ENCODE measurements at regions not wholly inside any gene's neighbourhood (a gene's known extent, or its start where the extent isn't known, plus 50 kb on each side); places are given as distances from the start of the nearest gene placed in this dataset.
A peak's percentile ranks its signal among the peaks of the same experiment; 100 is the strongest.
"Not testable (repeated sequence)": the region's sequence is repeated elsewhere in the genome, so short reads cannot be mapped to it uniquely, and the experiment has no call there.

GRCh38 chrX:74179499-74179898 lies 124.5 kb upstream of the ZCCHC13 start:
- no peak for DNase-seq

- no peak for DNase-seq
Measured at GRCh38 chrX:74179071-74179470, 124.9 kb upstream of the ZCCHC13 start.

- DNase-seq, result no peak
Measured at GRCh38 chrX:74178536-74178935, 125.4 kb upstream of the ZCCHC13 start.

- no peak for DNase-seq
Measured at GRCh38 chrX:74171465-74171864, 132.5 kb upstream of the ZCCHC13 start.

GRCh38 chrX:74162199-74162598 lies 141.8 kb upstream of the ZCCHC13 start:
- DNase-seq, result no peak

- no peak for DNase-seq
Measured at GRCh38 chrX:74160816-74161215, 143.2 kb upstream of the ZCCHC13 start.

- no peak for DNase-seq
Measured at GRCh38 chrX:74160358-74160757, 143.6 kb upstream of the ZCCHC13 start.

- no peak for DNase-seq
Measured at GRCh38 chrX:74147439-74147838, 156.5 kb upstream of the ZCCHC13 start.

- DNase-seq, result no peak
Measured at GRCh38 chrX:74138943-74139342, 165.0 kb upstream of the ZCCHC13 start.

- DNase-seq, result peak; percentile 26
Measured at GRCh38 chrX:74133156-74133796, 170.7 kb upstream of the ZCCHC13 start.

GRCh38 chrX:74132280-74132679 lies 171.7 kb upstream of the ZCCHC13 start:
- DNase-seq, result no peak

GRCh38 chrX:74119016-74119910 lies 184.7 kb upstream of the ZCCHC13 start:
- no peak for DNase-seq

GRCh38 chrX:74117962-74118902 lies 185.7 kb upstream of the ZCCHC13 start:
- DNase-seq, result no peak

GRCh38 chrX:74111245-74111644 lies 192.7 kb upstream of the ZCCHC13 start:
- no peak for DNase-seq

- no peak for DNase-seq
Measured at GRCh38 chrX:74107666-74108065, 196.3 kb upstream of the ZCCHC13 start.

GRCh38 chrX:74104356-74105015 lies 199.5 kb upstream of the ZCCHC13 start:
- no peak for DNase-seq

GRCh38 chrX:74098407-74098806 lies 205.6 kb upstream of the ZCCHC13 start:
- not testable (repeated sequence) for DNase-seq

- DNase-seq, result no peak
Measured at GRCh38 chrX:74090049-74090448, 213.9 kb upstream of the ZCCHC13 start.

GRCh38 chrX:74085642-74086236 lies 218.2 kb upstream of the ZCCHC13 start:
- no peak for DNase-seq

GRCh38 chrX:74080165-74080564 lies 223.8 kb upstream of the ZCCHC13 start:
- DNase-seq, result no peak

GRCh38 chrX:74065831-74066390 lies 213.4 kb upstream of the XIST start:
- DNase-seq, result no peak
